ENCODE measurements at regions not wholly inside any gene's neighbourhood (a gene's known extent, or its start where the extent isn't known, plus 50 kb on each side); places are given as distances from the start of the nearest gene placed in this dataset.

DNA sequence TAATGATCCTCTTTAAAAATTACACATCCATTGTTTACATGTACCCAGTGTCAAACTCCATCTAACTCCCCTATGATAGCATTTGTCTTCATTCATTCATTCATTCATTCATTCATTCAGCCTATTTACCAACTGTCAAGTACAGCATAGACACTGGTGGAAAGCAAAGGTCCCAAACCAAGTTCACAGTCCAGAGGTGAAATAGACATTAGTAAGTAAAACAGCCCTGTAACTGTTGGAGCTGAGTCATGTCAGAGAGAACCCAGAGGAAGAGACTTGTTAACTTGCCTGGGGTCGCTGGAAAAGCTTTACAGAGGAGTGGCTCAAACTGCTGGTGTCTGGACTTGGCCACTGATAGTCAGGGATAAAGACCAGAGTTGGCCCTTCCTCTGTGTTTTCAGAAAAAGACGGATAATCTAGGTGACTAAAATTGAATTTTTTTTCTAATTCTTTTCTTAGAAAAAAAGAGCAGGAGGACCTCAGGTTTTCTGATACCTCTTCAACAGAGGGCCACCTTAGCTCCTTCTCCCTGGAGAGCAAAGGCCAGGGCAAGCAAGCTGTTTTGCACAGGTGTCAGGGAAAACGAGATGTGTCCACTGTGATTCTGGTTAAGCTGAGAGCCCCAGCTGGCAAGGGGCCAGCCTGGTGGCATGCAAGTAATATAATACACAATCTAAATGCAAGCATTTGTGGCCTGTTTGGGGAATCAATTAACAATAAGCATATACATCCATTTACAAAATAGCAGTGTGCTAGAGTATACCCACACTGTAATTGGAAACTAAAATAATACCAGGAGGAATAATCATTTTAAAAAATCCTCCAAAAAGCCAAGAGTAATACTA lies 96.7 kb upstream of the SLC14A2 start:
- no peak for TF ChIP-seq MAX (IDR thresholded peaks at IDR 0.05)
- no peak for TF ChIP-seq CEBPB (IDR thresholded peaks at IDR 0.05)
- no peak for TF ChIP-seq REST (IDR thresholded peaks at IDR 0.05; ENCODE audit: low read depth)
- no peak for TF ChIP-seq EP300 (IDR thresholded peaks at IDR 0.05; ENCODE audit: borderline replicate concordance)
- TF ChIP-seq NFIC (IDR thresholded peaks at IDR 0.05), result peak; percentile 84
- no peak for TF ChIP-seq CREB1 (IDR thresholded peaks at IDR 0.05; ENCODE audit: low read depth)
- no peak for TF ChIP-seq TAF1 (IDR thresholded peaks at IDR 0.05; ENCODE audit: low read depth)
- TF ChIP-seq EGR1 (IDR thresholded peaks at IDR 0.05), result no peak
- no peak; the same call in 1 of the 2 replicates for TF ChIP-seq TEAD4 (IDR thresholded peaks at IDR 0.05)
- no peak for TF ChIP-seq FOXM1 (IDR thresholded peaks at IDR 0.05; ENCODE audit: borderline replicate concordance, low read depth)
